Stimulated activated naive CD8-positive, alpha-beta T cell treated with anti-CD3 and anti-CD28 coated beads, Interleukin-15, Interleukin-2, amounts not matched to agents 100 ng/mL and 50 ng/mL, for 24 hours (primary cell): ENCODE measurements at regions not wholly inside any gene's neighbourhood (a gene's known extent, or its start where the extent isn't known, plus 50 kb on each side); places are given as distances from the start of the nearest gene placed in this dataset.
"Not testable (repeated sequence)": the region's sequence is repeated elsewhere in the genome, so short reads cannot be mapped to it uniquely, and the experiment has no call there.

Experiments used
- H3K27ac Mint-ChIP-seq: one replicate; pipeline ENCODE4 v1.8.0; 2021; ENCODE audit warnings: mild to moderate bottlenecking, mixed read lengths
- H3K27me3 Mint-ChIP-seq: one replicate; pipeline ENCODE4 v1.8.0; 2021; ENCODE audit warnings: mixed read lengths
- H3K36me3 Mint-ChIP-seq: one replicate; pipeline ENCODE4 v1.8.0; 2021; ENCODE audit warnings: low read depth, mixed read lengths
- H3K4me1 Mint-ChIP-seq: one replicate; pipeline ENCODE4 v1.8.0; 2021; ENCODE audit warnings: low read depth, mixed read lengths
- H3K4me3 Mint-ChIP-seq: one replicate; pipeline ENCODE4 v1.8.0; 2021; ENCODE audit warnings: mild to moderate bottlenecking, mixed read lengths
- H3K9me3 Mint-ChIP-seq: one replicate; pipeline ENCODE4 v1.8.0; 2021; ENCODE audit warnings: mixed read lengths

- peaks cover 10% of the 10 kb centered on the region for H3K27me3 Mint-ChIP-seq
- H3K9me3 Mint-ChIP-seq: no peaks in the 10 kb centered on the region
Observed at GRCh38 chr15:81783076-81783475, 262.7 kb downstream of the MEX3B start.

GRCh38 chr15:81781395-81781794, 264.4 kb downstream of the MEX3B start:
- H3K36me3 Mint-ChIP-seq: no peaks in the 10 kb centered on the region
- no peak overlapping the region for H3K27ac Mint-ChIP-seq
- no peak overlapping the region for H3K4me3 Mint-ChIP-seq
- H3K9me3 Mint-ChIP-seq: no peaks in the 10 kb centered on the region
- H3K27me3 Mint-ChIP-seq: peaks cover 5% of the 10 kb centered on the region
- H3K4me1 Mint-ChIP-seq: no peaks in the 10 kb centered on the region

More at GRCh38 chr15:81783076-81783475, 262.7 kb downstream of the MEX3B start:
- no peaks in the 10 kb centered on the region for H3K4me1 Mint-ChIP-seq
- H3K4me3 Mint-ChIP-seq: no peak overlapping the region
- no peak overlapping the region for H3K27ac Mint-ChIP-seq
- no peaks in the 10 kb centered on the region for H3K36me3 Mint-ChIP-seq

GRCh38 chr15:81780966-81781365, 264.9 kb downstream of the MEX3B start:
- H3K4me3 Mint-ChIP-seq: no peak overlapping the region
- no peaks in the 10 kb centered on the region for H3K4me1 Mint-ChIP-seq
- peaks cover 5% of the 10 kb centered on the region for H3K27me3 Mint-ChIP-seq
- no peaks in the 10 kb centered on the region for H3K36me3 Mint-ChIP-seq
- no peak overlapping the region for H3K27ac Mint-ChIP-seq
- H3K9me3 Mint-ChIP-seq: no peaks in the 10 kb centered on the region

GRCh38 chr15:81779181-81779580, 266.6 kb downstream of the MEX3B start:
- Mint-ChIP-seq H3K4me3 (no peak overlapping the region), H3K4me1 (no peaks in the 10 kb centered on the region), H3K9me3 (no peaks in the 10 kb centered on the region), H3K27me3 (peaks cover 5% of the 10 kb centered on the region), H3K36me3 (no peaks in the 10 kb centered on the region), H3K27ac (no peak overlapping the region)

- Mint-ChIP-seq H3K9me3 (no peaks in the 10 kb centered on the region), H3K4me1 (no peaks in the 10 kb centered on the region), H3K36me3 (no peaks in the 10 kb centered on the region), H3K4me3 (no peak overlapping the region), H3K27ac (no peak overlapping the region), H3K27me3 (peaks cover 5% of the 10 kb centered on the region)
Observed at GRCh38 chr15:81777546-81777945, 268.3 kb downstream of the MEX3B start.

- Mint-ChIP-seq H3K9me3 (no peaks in the 10 kb centered on the region), H3K4me1 (no peaks in the 10 kb centered on the region), H3K27ac (no peak overlapping the region), H3K36me3 (no peaks in the 10 kb centered on the region), H3K27me3 (peaks cover 5% of the 10 kb centered on the region), H3K4me3 (no peak overlapping the region)
Observed at GRCh38 chr15:81776976-81777375, 268.8 kb downstream of the MEX3B start.

GRCh38 chr15:81775779-81776178, 270.0 kb downstream of the MEX3B start:
- not testable (repeated sequence) for H3K4me3 Mint-ChIP-seq, H3K27ac Mint-ChIP-seq, H3K4me1 Mint-ChIP-seq, H3K9me3 Mint-ChIP-seq, H3K36me3 Mint-ChIP-seq, H3K27me3 Mint-ChIP-seq

- Mint-ChIP-seq H3K4me1 (no peaks in the 10 kb centered on the region), H3K4me3 (no peak overlapping the region), H3K9me3 (no peaks in the 10 kb centered on the region), H3K27me3 (peaks cover 1% of the 10 kb centered on the region), H3K27ac (no peak overlapping the region), H3K36me3 (no peaks in the 10 kb centered on the region)
Observed at GRCh38 chr15:81774309-81774708, 271.5 kb downstream of the MEX3B start.

GRCh38 chr15:81768773-81769172, 277.0 kb downstream of the MEX3B start:
- Mint-ChIP-seq H3K36me3 (no peaks in the 10 kb centered on the region), H3K9me3 (no peaks in the 10 kb centered on the region), H3K27ac (no peak overlapping the region), H3K27me3 (peaks cover 3% of the 10 kb centered on the region), H3K4me1 (no peaks in the 10 kb centered on the region), H3K4me3 (no peak overlapping the region)

GRCh38 chr15:81766829-81767475, 278.9 kb downstream of the MEX3B start:
- Mint-ChIP-seq H3K27ac (no peak overlapping the region), H3K36me3 (no peaks in the 10 kb centered on the region), H3K27me3 (peaks cover 3% of the 10 kb centered on the region), H3K4me3 (no peak overlapping the region), H3K9me3 (no peaks in the 10 kb centered on the region), H3K4me1 (no peaks in the 10 kb centered on the region)

- Mint-ChIP-seq H3K27ac (no peak overlapping the region), H3K27me3 (peaks cover 3% of the 10 kb centered on the region), H3K4me1 (no peaks in the 10 kb centered on the region), H3K4me3 (no peak overlapping the region), H3K9me3 (no peaks in the 10 kb centered on the region), H3K36me3 (no peaks in the 10 kb centered on the region)
Observed at GRCh38 chr15:81765816-81766215, 280.0 kb downstream of the MEX3B start.

GRCh38 chr15:81763304-81763703, 282.5 kb downstream of the MEX3B start:
- peaks cover 3% of the 10 kb centered on the region for H3K27me3 Mint-ChIP-seq
- H3K4me3 Mint-ChIP-seq: no peak overlapping the region
- no peak overlapping the region for H3K27ac Mint-ChIP-seq
- H3K9me3 Mint-ChIP-seq: no peaks in the 10 kb centered on the region
- no peaks in the 10 kb centered on the region for H3K36me3 Mint-ChIP-seq
- no peaks in the 10 kb centered on the region for H3K4me1 Mint-ChIP-seq

- H3K4me3 Mint-ChIP-seq: no peak overlapping the region
- H3K27me3 Mint-ChIP-seq: peaks cover 3% of the 10 kb centered on the region
- no peaks in the 10 kb centered on the region for H3K36me3 Mint-ChIP-seq
- H3K4me1 Mint-ChIP-seq: no peaks in the 10 kb centered on the region
- no peak overlapping the region for H3K27ac Mint-ChIP-seq
- H3K9me3 Mint-ChIP-seq: no peaks in the 10 kb centered on the region
Observed at GRCh38 chr15:81760686-81761085, 285.1 kb downstream of the MEX3B start.

- Mint-ChIP-seq H3K36me3 (no peaks in the 10 kb centered on the region), H3K27me3 (no peaks in the 10 kb centered on the region), H3K4me3 (no peak overlapping the region), H3K4me1 (no peaks in the 10 kb centered on the region), H3K27ac (no peak overlapping the region), H3K9me3 (no peaks in the 10 kb centered on the region)
Observed at GRCh38 chr15:81758818-81759284, 287.0 kb downstream of the MEX3B start.

GRCh38 chr15:81755626-81756025, 290.2 kb downstream of the MEX3B start:
- Mint-ChIP-seq H3K27me3 (no peaks in the 10 kb centered on the region), H3K4me1 (no peaks in the 10 kb centered on the region), H3K4me3 (no peak overlapping the region), H3K9me3 (no peaks in the 10 kb centered on the region), H3K36me3 (no peaks in the 10 kb centered on the region), H3K27ac (no peak overlapping the region)

GRCh38 chr15:81754078-81754477, 291.7 kb downstream of the MEX3B start:
- H3K27me3 Mint-ChIP-seq: no peaks in the 10 kb centered on the region
- H3K27ac Mint-ChIP-seq: no peak overlapping the region
- no peaks in the 10 kb centered on the region for H3K36me3 Mint-ChIP-seq
- H3K4me1 Mint-ChIP-seq: no peaks in the 10 kb centered on the region
- no peak overlapping the region for H3K4me3 Mint-ChIP-seq
- H3K9me3 Mint-ChIP-seq: no peaks in the 10 kb centered on the region
